K562 (cell line): ENCODE measurements at regions not wholly inside any gene's neighbourhood (a gene's known extent, or its start where the extent isn't known, plus 50 kb on each side); places are given as distances from the start of the nearest gene placed in this dataset.

Experiments used
- BACH1 ChIP-seq: fragments of 200-800 bp; sonication (Bioruptor generic); IDR thresholded peaks from 2 replicates; pipeline ENCODE4 v1.6.1; 2016; ENCODE audit warnings: missing genetic modification characterization, missing compliant biosample characterization
- FOSL1 ChIP-seq: fragments of 200-800 bp; sonication (Bioruptor generic); conservative IDR thresholded peaks from 2 replicates; pipeline ENCODE4 v1.6.1; 2016; ENCODE audit warnings: missing genetic modification characterization, missing compliant biosample characterization
- HNRNPUL1 ChIP-seq: fragments of 200-400 bp; formaldehyde crosslinking; IDR thresholded peaks from 2 replicates; pipeline ENCODE4 v1.6.1; 2017; ENCODE audit warnings: low read length
- MCM2 ChIP-seq: fragments of 450-650 bp; IDR thresholded peaks from 2 replicates; pipeline ENCODE4 v1.6.1; 2017; ENCODE audit warnings: low read depth, mild to moderate bottlenecking
- MTF1 ChIP-seq: fragments of 250-450 bp; sonication (Bioruptor Pico); IDR thresholded peaks from 2 replicates; pipeline ENCODE4 v1.9.0; 2021; ENCODE audit warnings: moderate library complexity, mild to moderate bottlenecking, inconsistent platforms, borderline replicate concordance
- NUFIP1 ChIP-seq: fragments of 450-650 bp; IDR thresholded peaks from 2 replicates; pipeline ENCODE4 v1.6.1; 2018; ENCODE audit not compliant: partially characterized antibody
- PHF8 ChIP-seq: fragments of 200-600 bp; sonication (generic); IDR thresholded peaks from 2 replicates; pipeline ENCODE4 v1.6.1; 2012; ENCODE audit warnings: mixed run types, mild to moderate bottlenecking, inconsistent platforms, low read length, moderate library complexity, borderline replicate concordance
- SMAD3 ChIP-seq: fragments of 450-650 bp; formaldehyde crosslinking; conservative IDR thresholded peaks from 2 replicates; pipeline ENCODE4 v1.4.0; 2020; ENCODE audit warnings: mild to moderate bottlenecking
- ZBTB7A ChIP-seq: IDR thresholded peaks from 2 replicates; pipeline ENCODE4 v1.6.1; 2011; ENCODE audit warnings: low read depth, mild to moderate bottlenecking, low read length, moderate library complexity, borderline replicate concordance; ENCODE audit not compliant: control insufficient read depth
- ZKSCAN1 ChIP-seq: fragments of 150-350 bp; IDR thresholded peaks from 2 replicates; pipeline ENCODE4 v1.6.1; 2016; ENCODE audit warnings: low read depth, low read length
- TF ChIP-seq, protein P1 (sequence below): fragments of 250-450 bp; sonication (Bioruptor Pico); IDR thresholded peaks from 2 replicates; pipeline ENCODE4 v1.5.0; 2021; ENCODE audit warnings: mild to moderate bottlenecking, moderate library complexity
- TF ChIP-seq, protein P2 (sequence below): fragments of 450-650 bp; IDR thresholded peaks from 2 replicates; pipeline ENCODE4 v1.7.1; 2018; ENCODE audit warnings: mild to moderate bottlenecking, low read depth; ENCODE audit not compliant: partially characterized antibody
- TF ChIP-seq, protein P3 (sequence below): fragments of 200-800 bp; sonication (Bioruptor generic); IDR thresholded peaks from 2 replicates; pipeline ENCODE4 v1.6.1; 2017; ENCODE audit warnings: missing genetic modification characterization, missing compliant biosample characterization
- TF ChIP-seq, protein P4 (sequence below): fragments of 450-650 bp; formaldehyde crosslinking; IDR thresholded peaks from 2 replicates; pipeline ENCODE4 v1.4.0; 2020; ENCODE audit warnings: mild to moderate bottlenecking, moderate library complexity
- TF ChIP-seq, protein P5 (sequence below): fragments of 250-450 bp; sonication (Bioruptor Pico); IDR thresholded peaks from 2 replicates; pipeline ENCODE4 v1.4.0; 2020; ENCODE audit warnings: mild to moderate bottlenecking, moderate library complexity

DNA sequence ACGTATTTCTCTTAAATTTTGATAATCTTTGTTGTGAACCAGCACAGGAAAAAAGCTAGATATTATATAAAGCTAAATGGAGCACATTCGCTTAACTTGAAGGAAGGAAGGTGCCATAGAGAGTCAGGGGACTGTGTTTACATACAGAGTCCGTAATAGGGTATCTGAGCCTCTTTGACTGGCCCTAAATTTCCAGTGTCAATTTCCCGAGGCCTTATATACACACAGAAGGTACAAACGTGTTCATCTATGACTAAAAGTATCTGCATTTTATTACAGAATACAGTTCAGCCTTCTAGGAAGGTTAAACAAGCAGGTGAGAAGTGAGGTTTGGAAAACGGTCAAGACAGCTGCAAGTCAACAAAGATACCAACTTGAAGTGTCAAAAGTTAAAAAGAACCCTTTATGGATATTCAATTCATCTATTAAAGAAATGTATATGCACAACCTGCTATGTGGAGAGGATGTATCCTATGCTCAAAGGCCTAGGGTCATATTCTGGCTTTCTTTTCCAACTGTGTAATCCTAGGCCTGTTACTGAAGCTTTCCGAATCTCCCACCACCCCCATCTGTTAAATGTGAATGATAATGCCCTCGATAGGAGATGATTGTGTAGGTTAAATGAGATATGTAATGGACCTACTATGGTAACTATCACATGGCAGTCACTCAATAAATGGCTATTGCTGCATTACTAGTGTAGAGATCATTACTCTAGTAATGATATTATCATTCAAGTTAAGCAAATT, 263.7 kb upstream of the MAF start (continued):
- TF ChIP-seq, protein P1, sequence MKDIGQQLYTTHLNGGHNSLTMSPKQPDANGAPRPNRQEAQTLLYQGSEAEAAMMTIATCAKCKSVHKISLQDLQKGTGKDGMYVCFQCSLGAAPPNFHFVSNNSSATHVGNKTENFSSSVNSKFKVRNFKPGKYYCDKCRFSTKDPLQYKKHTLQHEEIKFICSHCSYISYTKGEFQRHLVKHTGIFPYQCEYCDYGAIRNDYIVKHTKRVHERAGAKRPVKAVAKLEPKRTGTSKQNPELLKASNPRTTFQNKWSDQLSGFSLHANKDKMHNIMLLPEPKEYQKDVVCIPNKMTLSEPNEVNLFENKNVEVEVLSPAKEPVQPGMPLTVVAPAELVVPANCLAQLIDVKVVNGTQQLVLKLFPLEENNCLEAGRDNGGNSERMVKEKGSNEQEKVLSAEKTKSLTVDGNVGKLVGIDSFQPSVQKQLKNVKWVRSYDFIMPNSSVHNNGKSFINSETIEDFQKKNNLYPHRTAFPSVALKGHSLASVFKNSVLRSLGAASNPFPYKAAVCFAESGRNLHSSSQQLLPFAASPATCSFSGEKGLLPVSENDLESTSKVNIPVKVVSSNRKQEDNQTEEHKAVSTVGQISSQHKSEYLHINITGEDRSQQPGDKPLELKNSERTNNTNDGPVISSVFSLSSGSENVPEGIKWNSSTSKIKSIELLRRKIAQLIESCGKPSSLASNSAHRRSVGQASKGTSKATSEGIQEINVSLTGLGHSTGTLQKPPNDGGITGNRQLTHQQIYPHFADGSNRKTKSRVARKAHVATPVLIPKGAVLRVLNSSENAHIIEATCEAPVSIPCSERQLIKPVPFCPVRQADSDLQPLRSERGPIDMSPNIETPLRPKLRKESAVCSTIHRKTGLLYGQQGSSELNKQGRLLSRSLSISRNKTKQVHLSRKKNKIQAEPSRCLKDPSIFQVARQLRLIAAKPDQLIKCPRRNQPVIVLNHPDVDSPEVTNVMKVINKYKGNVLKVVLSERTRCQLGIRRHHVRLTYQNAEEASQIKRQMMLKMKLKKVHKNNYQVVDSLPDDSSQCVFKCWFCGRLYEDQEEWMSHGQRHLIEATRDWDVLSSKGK (CRISPR knock-in tag) = 0 out of 2 replicates have a peak, but pooled peaks have one; percentile 67
- TF ChIP-seq MTF1 (CRISPR knock-in tag) (no peak), BACH1 (tag) (peak; percentile 50; the same call in 1 of the 2 replicates), ZBTB7A (no peak), FOSL1 (tag) (peak; percentile 53), PHF8 (no peak), HNRNPUL1 (no peak), NUFIP1 (peak; percentile 5), ZKSCAN1 (peak; percentile 71; the same call in 1 of the 2 replicates), SMAD3 (CRISPR knock-in tag) (0 out of 2 replicates have a peak, but pooled peaks have one; percentile 0), MCM2 (no peak)
- TF ChIP-seq, protein P2, sequence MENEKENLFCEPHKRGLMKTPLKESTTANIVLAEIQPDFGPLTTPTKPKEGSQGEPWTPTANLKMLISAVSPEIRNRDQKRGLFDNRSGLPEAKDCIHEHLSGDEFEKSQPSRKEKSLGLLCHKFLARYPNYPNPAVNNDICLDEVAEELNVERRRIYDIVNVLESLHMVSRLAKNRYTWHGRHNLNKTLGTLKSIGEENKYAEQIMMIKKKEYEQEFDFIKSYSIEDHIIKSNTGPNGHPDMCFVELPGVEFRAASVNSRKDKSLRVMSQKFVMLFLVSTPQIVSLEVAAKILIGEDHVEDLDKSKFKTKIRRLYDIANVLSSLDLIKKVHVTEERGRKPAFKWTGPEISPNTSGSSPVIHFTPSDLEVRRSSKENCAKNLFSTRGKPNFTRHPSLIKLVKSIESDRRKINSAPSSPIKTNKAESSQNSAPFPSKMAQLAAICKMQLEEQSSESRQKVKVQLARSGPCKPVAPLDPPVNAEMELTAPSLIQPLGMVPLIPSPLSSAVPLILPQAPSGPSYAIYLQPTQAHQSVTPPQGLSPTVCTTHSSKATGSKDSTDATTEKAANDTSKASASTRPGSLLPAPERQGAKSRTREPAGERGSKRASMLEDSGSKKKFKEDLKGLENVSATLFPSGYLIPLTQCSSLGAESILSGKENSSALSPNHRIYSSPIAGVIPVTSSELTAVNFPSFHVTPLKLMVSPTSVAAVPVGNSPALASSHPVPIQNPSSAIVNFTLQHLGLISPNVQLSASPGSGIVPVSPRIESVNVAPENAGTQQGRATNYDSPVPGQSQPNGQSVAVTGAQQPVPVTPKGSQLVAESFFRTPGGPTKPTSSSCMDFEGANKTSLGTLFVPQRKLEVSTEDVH = no peak
- TF ChIP-seq, protein P3, sequence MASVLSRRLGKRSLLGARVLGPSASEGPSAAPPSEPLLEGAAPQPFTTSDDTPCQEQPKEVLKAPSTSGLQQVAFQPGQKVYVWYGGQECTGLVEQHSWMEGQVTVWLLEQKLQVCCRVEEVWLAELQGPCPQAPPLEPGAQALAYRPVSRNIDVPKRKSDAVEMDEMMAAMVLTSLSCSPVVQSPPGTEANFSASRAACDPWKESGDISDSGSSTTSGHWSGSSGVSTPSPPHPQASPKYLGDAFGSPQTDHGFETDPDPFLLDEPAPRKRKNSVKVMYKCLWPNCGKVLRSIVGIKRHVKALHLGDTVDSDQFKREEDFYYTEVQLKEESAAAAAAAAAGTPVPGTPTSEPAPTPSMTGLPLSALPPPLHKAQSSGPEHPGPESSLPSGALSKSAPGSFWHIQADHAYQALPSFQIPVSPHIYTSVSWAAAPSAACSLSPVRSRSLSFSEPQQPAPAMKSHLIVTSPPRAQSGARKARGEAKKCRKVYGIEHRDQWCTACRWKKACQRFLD (CRISPR knock-in tag) = peak; percentile 54
- TF ChIP-seq, protein P4, sequence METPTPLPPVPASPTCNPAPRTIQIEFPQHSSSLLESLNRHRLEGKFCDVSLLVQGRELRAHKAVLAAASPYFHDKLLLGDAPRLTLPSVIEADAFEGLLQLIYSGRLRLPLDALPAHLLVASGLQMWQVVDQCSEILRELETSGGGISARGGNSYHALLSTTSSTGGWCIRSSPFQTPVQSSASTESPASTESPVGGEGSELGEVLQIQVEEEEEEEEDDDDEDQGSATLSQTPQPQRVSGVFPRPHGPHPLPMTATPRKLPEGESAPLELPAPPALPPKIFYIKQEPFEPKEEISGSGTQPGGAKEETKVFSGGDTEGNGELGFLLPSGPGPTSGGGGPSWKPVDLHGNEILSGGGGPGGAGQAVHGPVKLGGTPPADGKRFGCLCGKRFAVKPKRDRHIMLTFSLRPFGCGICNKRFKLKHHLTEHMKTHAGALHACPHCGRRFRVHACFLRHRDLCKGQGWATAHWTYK (CRISPR knock-in tag) = no peak
- TF ChIP-seq, protein P5, sequence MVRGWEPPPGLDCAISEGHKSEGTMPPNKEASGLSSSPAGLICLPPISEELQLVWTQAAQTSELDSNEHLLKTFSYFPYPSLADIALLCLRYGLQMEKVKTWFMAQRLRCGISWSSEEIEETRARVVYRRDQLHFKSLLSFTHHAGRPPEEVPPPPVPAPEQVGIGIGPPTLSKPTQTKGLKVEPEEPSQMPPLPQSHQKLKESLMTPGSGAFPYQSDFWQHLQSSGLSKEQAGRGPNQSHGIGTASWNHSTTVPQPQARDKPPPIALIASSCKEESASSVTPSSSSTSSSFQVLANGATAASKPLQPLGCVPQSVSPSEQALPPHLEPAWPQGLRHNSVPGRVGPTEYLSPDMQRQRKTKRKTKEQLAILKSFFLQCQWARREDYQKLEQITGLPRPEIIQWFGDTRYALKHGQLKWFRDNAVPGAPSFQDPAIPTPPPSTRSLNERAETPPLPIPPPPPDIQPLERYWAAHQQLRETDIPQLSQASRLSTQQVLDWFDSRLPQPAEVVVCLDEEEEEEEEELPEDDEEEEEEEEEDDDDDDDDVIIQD (CRISPR knock-in tag) = no peak
